GM13977 (cell line): ENCODE measurements at regions not wholly inside any gene's neighbourhood (a gene's known extent, or its start where the extent isn't known, plus 50 kb on each side); places are given as distances from the start of the nearest gene placed in this dataset.

Source experiments
- DNase-seq: peaks from one replicate; pipeline ENCODE4 v3.0.0; 2012; ENCODE audit warnings: low spot score
- CTCF ChIP-seq: IDR thresholded peaks from 2 replicates; pipeline ENCODE4 v1.5.1; 2012; ENCODE audit warnings: mild to moderate bottlenecking, control low read depth; ENCODE audit not compliant: insufficient read depth; ENCODE audit errors: extremely low read depth, missing control alignments
- in situ Hi-C: fragments of 300-500 bp; cut with MboI; formaldehyde crosslinking; loops from one replicate; pipeline ENCODE4 v1.12.0; 2022; ENCODE audit warnings: low sequenced_read_pairs, low pct_unique_long_range_greater_than_20kb, mixed read lengths, inconsistent platforms; ENCODE audit not compliant: unreplicated experiment

- in situ Hi-C loops = no loop called here
- peak; percentile 9 for DNase-seq
Observed at GRCh38 chr15:37764733-37765191, 169.7 kb upstream of the TMCO5A start.

GRCh38 chr15:37765786-37766185 is 168.7 kb upstream of the TMCO5A start:
- TF ChIP-seq CTCF = no peak
- in situ Hi-C loops = no loop called here

More at GRCh38 chr15:37764733-37765191, 169.7 kb upstream of the TMCO5A start:
- TF ChIP-seq CTCF = peak; percentile 37

GRCh38 chr15:37767841-37768455 is 166.5 kb upstream of the TMCO5A start:
- TF ChIP-seq CTCF = no peak
- no peak for DNase-seq
- in situ Hi-C loops = no loop called here

More at GRCh38 chr15:37765786-37766185, 168.7 kb upstream of the TMCO5A start:
- no peak for DNase-seq

GRCh38 chr15:37771465-37771864 is 163.0 kb upstream of the TMCO5A start:
- TF ChIP-seq CTCF = no peak
- no peak for DNase-seq
- in situ Hi-C loops = no loop called here

- in situ Hi-C loops = no loop called here
- no peak for DNase-seq
Observed at GRCh38 chr15:37773111-37773860, 161.2 kb upstream of the TMCO5A start.

GRCh38 chr15:37774961-37775360 is 159.5 kb upstream of the TMCO5A start:
- DNase-seq = no peak
- in situ Hi-C loops = no loop called here
- TF ChIP-seq CTCF = no peak

More at GRCh38 chr15:37773111-37773860, 161.2 kb upstream of the TMCO5A start:
- no peak for TF ChIP-seq CTCF
